ENCODE measurements at regions not wholly inside any gene's neighbourhood (a gene's known extent, or its start where the extent isn't known, plus 50 kb on each side); places are given as distances from the start of the nearest gene placed in this dataset.
"Not testable (repeated sequence)": the region's sequence is repeated elsewhere in the genome, so short reads cannot be mapped to it uniquely, and the experiment has no call there.

DNA sequence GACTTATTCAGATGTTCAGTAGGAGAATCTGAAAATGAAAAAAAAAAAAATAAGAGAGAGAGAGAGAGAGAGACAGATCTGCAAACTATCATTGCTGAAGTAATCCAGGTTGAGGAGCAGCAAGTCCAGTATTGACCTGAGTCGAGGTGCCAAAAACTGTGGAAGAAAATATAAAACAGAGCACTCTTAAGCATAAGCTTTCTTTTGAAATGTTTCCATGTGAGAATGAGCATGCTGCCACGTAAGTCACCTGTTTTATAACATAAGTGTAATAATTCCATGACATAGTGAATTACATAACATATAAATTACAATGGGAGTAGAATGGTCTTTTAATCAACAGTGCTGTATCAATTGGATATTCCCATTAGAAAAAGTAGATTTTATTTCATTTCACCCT, 218.2 kb downstream of the BCHE start:
- Histone ChIP-seq H3K27ac (ENCODE audit: low read depth, low read length) (no peak overlapping the region), H3K4me1 (ENCODE audit: insufficient read depth, low read length) (no peaks in the 10 kb centered on the region), H3K4me3 (ENCODE audit: low read length) (no peak overlapping the region), H3K27me3 (ENCODE audit: insufficient read depth, low read length, poor library complexity, severe bottlenecking) (no peaks in the 10 kb centered on the region), H3K36me3 (ENCODE audit: insufficient read depth, low read length) (no peaks in the 10 kb centered on the region), H3K9me3 (ENCODE audit: low read length) (no peaks in the 10 kb centered on the region)
- POLR2A ChIA-PET = no interaction called here
- Mint-ChIP-seq H3K27ac (no peak overlapping the region), H3K4me1 (no peaks in the 10 kb centered on the region), H3K4me3 (no peak overlapping the region), H3K9me3 (peaks cover 5 to 18% (median 14%) of the 10 kb centered on the region in 5 donors), H3K27me3 (no peaks in the 10 kb centered on the region), H3K36me3 (no peaks in the 10 kb centered on the region)
- CTCF ChIA-PET = no interaction called here
- DNase-seq = no peak

DNA sequence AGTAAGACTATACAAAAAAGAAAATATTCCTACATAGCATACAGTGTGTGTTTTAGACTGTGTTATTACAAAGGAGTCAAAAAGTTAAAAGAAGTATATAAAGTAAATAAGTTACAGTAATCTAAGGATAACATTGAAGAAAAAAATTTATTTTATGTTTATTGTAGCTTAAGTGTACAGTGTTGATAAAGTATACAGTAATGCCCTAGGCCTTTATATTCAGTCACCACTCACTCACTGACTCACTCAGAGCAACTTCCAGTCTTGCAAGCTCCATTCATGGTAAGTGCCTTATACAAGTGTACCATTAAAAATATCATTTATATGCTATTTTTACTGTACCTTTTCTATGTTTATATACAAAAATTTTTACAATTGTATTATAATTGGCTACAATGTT, 220.1 kb downstream of the BCHE start:
- Mint-ChIP-seq H3K27me3 (no peaks in the 10 kb centered on the region), H3K9me3 (peaks cover 3 to 24% (median 5%) of the 10 kb centered on the region in 5 donors), H3K4me3 (no peak overlapping the region), H3K4me1 (no peaks in the 10 kb centered on the region), H3K36me3 (no peaks in the 10 kb centered on the region), H3K27ac (no peak overlapping the region)
- no peaks in the 10 kb centered on the region for H3K4me1 ChIP-seq (ENCODE audit: insufficient read depth, low read length)
- H3K27me3 ChIP-seq (ENCODE audit: insufficient read depth, low read length, poor library complexity, severe bottlenecking) = no peaks in the 10 kb centered on the region
- H3K4me3 ChIP-seq (ENCODE audit: low read length) = no peak overlapping the region
- DNase-seq = no peak
- ChIA-PET CTCF (no interaction called here), POLR2A (no interaction called here)
- H3K27ac ChIP-seq (ENCODE audit: low read depth, low read length) = no peak overlapping the region
- H3K9me3 ChIP-seq (ENCODE audit: low read length) = no peaks in the 10 kb centered on the region
- no peaks in the 10 kb centered on the region for H3K36me3 ChIP-seq (ENCODE audit: insufficient read depth, low read length)

DNA sequence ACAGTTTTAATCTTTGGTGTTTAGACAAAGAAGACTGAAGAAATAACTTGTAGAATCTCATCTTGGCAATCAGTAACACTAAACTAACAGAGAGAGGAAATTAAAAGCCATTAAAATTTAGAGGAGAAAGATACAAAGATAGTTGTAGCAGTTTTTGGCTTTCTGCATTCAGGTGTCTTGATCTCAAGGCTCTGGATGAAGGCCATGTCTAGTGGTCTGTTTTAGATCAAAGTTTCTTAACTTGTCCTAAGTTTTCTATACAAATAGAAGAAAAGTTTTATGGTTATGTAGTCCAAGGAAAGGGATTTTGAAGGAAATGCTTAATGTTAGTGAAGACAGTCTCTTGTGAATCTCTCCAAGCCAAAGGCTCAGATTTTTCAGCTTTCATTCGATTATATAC, 222.9 kb downstream of the BCHE start:
- CTCF ChIA-PET = no interaction called here
- Mint-ChIP-seq H3K4me3 (no peak overlapping the region), H3K4me1 (no peaks in the 10 kb centered on the region)

DNA sequence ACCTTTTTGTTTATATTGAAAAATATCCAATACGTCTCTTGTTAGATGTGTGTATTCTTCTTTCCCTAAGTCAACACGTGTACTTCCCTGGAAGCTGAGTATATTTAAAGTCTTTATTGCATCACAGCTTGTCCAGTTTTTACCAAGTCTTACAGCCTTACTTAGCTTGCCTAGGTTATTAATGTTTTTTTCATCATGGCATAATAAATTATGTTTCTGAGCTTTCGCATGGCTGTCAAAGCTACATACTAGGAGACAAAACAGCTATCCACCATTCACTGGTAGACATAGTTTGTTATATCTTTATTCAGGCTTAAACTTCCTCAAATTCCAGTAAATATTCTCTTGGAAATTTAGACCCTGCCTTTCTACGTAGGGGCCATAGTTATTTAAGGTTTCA, 224.2 kb downstream of the BCHE start:
- H3K9me3 Mint-ChIP-seq = peaks cover 3 to 18% (median 6%) of the 10 kb centered on the region in 5 donors
- no peaks in the 10 kb centered on the region for H3K4me1 ChIP-seq (ENCODE audit: insufficient read depth, low read length)
- DNase-seq = no peak
- H3K27me3 ChIP-seq (ENCODE audit: insufficient read depth, low read length, poor library complexity, severe bottlenecking) = no peaks in the 10 kb centered on the region
- ChIA-PET POLR2A (no interaction called here), CTCF (no interaction called here)
- H3K27me3 Mint-ChIP-seq = no peaks in the 10 kb centered on the region
- H3K4me1 Mint-ChIP-seq = no peaks in the 10 kb centered on the region
- H3K4me3 Mint-ChIP-seq = no peak overlapping the region
- no peaks in the 10 kb centered on the region for H3K36me3 Mint-ChIP-seq
- no peaks in the 10 kb centered on the region for H3K36me3 ChIP-seq (ENCODE audit: insufficient read depth, low read length)
- H3K27ac ChIP-seq (ENCODE audit: low read depth, low read length) = no peak overlapping the region
- H3K27ac Mint-ChIP-seq = no peak overlapping the region
- no peak overlapping the region for H3K4me3 ChIP-seq (ENCODE audit: low read length)
- no peaks in the 10 kb centered on the region for H3K9me3 ChIP-seq (ENCODE audit: low read length)

More for the DNA sequence above, 222.9 kb downstream of the BCHE start:
- Mint-ChIP-seq H3K27ac (no peak overlapping the region), H3K36me3 (no peaks in the 10 kb centered on the region), H3K9me3 (peaks cover 3 to 23% (median 7%) of the 10 kb centered on the region in 5 donors), H3K27me3 (no peaks in the 10 kb centered on the region)
- H3K9me3 ChIP-seq (ENCODE audit: low read length) = no peaks in the 10 kb centered on the region
- POLR2A ChIA-PET = no interaction called here
- no peak overlapping the region for H3K27ac ChIP-seq (ENCODE audit: low read depth, low read length)
- no peak for DNase-seq
- H3K27me3 ChIP-seq (ENCODE audit: insufficient read depth, low read length, poor library complexity, severe bottlenecking) = no peaks in the 10 kb centered on the region
- H3K4me1 ChIP-seq (ENCODE audit: insufficient read depth, low read length) = no peaks in the 10 kb centered on the region
- no peak overlapping the region for H3K4me3 ChIP-seq (ENCODE audit: low read length)
- no peaks in the 10 kb centered on the region for H3K36me3 ChIP-seq (ENCODE audit: insufficient read depth, low read length)

DNA sequence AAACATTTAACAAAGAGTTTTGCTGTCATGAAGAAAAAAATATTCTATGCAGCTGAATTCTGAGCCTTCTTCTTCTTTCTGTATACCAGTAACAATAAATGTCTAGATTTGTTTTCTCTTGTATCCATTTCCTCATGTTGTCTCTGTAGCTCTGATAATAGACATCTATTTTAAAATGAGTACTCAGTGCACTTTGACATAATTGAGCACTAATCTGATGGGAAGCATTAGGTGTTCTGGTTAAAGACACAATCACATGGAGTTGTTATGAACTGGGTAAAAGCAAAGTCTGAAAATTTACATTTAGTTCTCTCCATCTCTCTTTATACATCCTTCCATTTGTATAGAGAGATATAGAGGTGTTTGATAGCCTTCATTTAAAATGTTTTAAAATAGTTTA, 230.0 kb downstream of the BCHE start:
- H3K4me3 ChIP-seq (ENCODE audit: low read length) = no peak overlapping the region
- H3K9me3 ChIP-seq (ENCODE audit: low read length) = no peaks in the 10 kb centered on the region
- H3K4me1 ChIP-seq (ENCODE audit: insufficient read depth, low read length) = no peaks in the 10 kb centered on the region
- H3K4me1 Mint-ChIP-seq = no peaks in the 10 kb centered on the region
- H3K36me3 ChIP-seq (ENCODE audit: insufficient read depth, low read length) = no peaks in the 10 kb centered on the region
- peaks cover 0 to 11% (median 4%) of the 10 kb centered on the region in 5 donors for H3K9me3 Mint-ChIP-seq
- no peaks in the 10 kb centered on the region for H3K27me3 ChIP-seq (ENCODE audit: insufficient read depth, low read length, poor library complexity, severe bottlenecking)
- H3K27ac ChIP-seq (ENCODE audit: low read depth, low read length) = no peak overlapping the region
- ChIA-PET POLR2A (no interaction called here), CTCF (no interaction called here)
- no peak overlapping the region for H3K27ac Mint-ChIP-seq
- H3K4me3 Mint-ChIP-seq = no peak overlapping the region
- no peak for DNase-seq
- no peaks in the 10 kb centered on the region for H3K27me3 Mint-ChIP-seq
- H3K36me3 Mint-ChIP-seq = no peaks in the 10 kb centered on the region

DNA sequence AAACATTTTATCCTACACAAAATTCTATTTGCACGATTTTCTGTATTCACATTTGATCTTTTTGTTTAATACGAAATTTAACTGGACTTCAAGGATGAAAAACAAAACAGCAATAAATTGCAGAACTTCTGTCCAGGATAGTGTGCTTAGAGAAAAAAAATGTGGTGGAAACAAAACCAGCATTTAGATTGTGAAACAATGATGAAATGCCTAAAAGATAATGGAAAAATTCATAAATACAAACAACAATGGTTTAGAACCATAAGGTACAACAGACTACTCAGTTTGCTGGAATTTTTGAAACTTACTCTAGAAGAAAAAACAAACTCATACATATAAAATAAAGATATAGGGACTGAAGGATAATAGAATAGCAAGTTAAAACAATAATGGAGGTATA, 234.0 kb downstream of the BCHE start:
- peaks cover 0 to 14% (median 4%) of the 10 kb centered on the region in 5 donors for H3K9me3 Mint-ChIP-seq
- Histone ChIP-seq H3K27ac (ENCODE audit: low read depth, low read length) (no peak overlapping the region), H3K27me3 (ENCODE audit: insufficient read depth, low read length, poor library complexity, severe bottlenecking) (no peaks in the 10 kb centered on the region), H3K9me3 (ENCODE audit: low read length) (no peaks in the 10 kb centered on the region), H3K36me3 (ENCODE audit: insufficient read depth, low read length) (no peaks in the 10 kb centered on the region), H3K4me1 (ENCODE audit: insufficient read depth, low read length) (no peaks in the 10 kb centered on the region), H3K4me3 (ENCODE audit: low read length) (no peak overlapping the region)
- DNase-seq = no peak
- H3K27ac Mint-ChIP-seq = no peak overlapping the region
- H3K27me3 Mint-ChIP-seq = no peaks in the 10 kb centered on the region
- ChIA-PET CTCF (no interaction called here), POLR2A (no interaction called here)
- H3K36me3 Mint-ChIP-seq = no peaks in the 10 kb centered on the region
- H3K4me1 Mint-ChIP-seq = no peaks in the 10 kb centered on the region
- no peak overlapping the region for H3K4me3 Mint-ChIP-seq

DNA sequence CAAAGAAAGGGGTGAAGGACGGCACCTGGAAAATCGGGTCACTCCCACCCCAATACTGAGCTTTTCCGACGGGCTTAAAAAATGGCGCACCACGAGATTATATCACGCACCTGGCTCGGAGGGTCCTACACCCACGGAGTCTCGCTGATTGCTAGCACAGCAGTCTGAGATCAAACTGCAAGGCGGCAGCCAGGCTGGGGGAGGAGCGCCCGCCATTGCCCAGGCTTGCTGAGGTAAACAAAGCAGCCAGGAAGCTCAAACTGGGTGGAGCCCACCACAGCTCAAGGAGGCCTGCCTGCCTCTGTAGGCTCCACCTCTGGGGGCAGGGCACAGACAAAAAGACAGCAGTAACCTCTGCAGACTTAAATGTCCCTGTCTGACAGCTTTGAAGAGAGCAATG, 264.7 kb downstream of the BCHE start:
- H3K27me3 Mint-ChIP-seq; H3K4me1 ChIP-seq (ENCODE audit: insufficient read depth, low read length); H3K4me3 ChIP-seq (ENCODE audit: low read length); H3K4me1 Mint-ChIP-seq; H3K36me3 Mint-ChIP-seq; POLR2A ChIA-PET; H3K27ac ChIP-seq (ENCODE audit: low read depth, low read length); H3K27ac Mint-ChIP-seq; CTCF ChIA-PET; H3K27me3 ChIP-seq (ENCODE audit: insufficient read depth, low read length, poor library complexity, severe bottlenecking); H3K4me3 Mint-ChIP-seq; H3K36me3 ChIP-seq (ENCODE audit: insufficient read depth, low read length); H3K9me3 ChIP-seq (ENCODE audit: low read length): not testable (repeated sequence)
- peaks cover 3 to 12% (median 9%) of the 10 kb centered on the region in 5 donors for H3K9me3 Mint-ChIP-seq
- DNase-seq = peak in 1 of 5 donors; percentile 3

DNA sequence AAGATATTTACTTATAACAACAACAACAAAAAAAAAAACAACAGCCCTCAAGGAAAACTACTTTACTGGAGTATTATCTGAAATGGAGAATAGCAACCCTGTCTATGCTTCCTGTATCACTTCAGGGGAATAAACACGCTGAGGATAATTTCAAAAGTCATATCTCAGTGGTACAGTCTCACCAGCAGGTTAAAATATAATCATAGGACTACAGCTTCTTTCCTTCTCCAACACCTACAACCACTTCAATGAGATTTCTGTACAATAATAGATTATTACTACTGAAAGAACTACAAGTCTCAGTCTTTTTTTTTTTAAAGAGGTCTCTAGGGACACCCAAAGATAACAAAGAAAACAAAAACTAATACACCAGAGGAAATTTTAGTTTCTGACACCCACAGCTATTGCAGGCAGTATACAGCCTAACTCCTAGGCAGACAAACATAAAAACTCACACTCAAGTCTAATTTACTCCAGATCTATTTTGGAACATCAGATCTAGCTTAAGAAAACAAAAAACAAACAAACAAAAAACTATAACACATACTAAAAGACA, 268.2 kb downstream of the BCHE start:
- H3K36me3 Mint-ChIP-seq = no peaks in the 10 kb centered on the region
- peaks cover 5 to 14% (median 10%) of the 10 kb centered on the region in 5 donors for H3K9me3 Mint-ChIP-seq
- no peak for DNase-seq
- Histone ChIP-seq H3K27me3 (ENCODE audit: insufficient read depth, low read length, poor library complexity, severe bottlenecking) (no peaks in the 10 kb centered on the region), H3K36me3 (ENCODE audit: insufficient read depth, low read length) (no peaks in the 10 kb centered on the region), H3K4me3 (ENCODE audit: low read length) (no peak overlapping the region), H3K27ac (ENCODE audit: low read depth, low read length) (no peak overlapping the region), H3K9me3 (ENCODE audit: low read length) (no peaks in the 10 kb centered on the region), H3K4me1 (ENCODE audit: insufficient read depth, low read length) (no peaks in the 10 kb centered on the region)
- H3K4me1 Mint-ChIP-seq = no peaks in the 10 kb centered on the region
- POLR2A ChIA-PET = no interaction called here
- CTCF ChIA-PET = no interaction called here
- no peak overlapping the region for H3K27ac Mint-ChIP-seq
- no peaks in the 10 kb centered on the region for H3K27me3 Mint-ChIP-seq
- H3K4me3 Mint-ChIP-seq = no peak overlapping the region

DNA sequence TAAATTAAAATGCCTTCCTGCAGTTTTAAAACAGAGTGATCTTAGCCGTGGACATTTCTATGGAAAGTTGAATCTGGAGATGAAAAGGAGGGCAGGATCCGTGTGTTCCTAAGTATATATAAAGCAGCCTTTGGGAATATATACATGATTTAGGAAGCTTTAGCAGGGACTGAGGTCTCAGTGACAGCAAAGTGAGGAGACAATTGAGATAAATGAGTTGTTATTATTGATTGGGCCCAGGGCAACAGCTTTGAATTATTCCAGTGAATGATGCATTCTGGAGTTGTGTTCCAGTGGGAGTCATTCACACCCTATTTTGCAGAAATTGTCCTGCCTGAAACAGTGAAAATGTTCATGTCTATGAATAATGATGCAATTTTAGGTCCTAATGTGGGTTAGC, 281.4 kb downstream of the BCHE start:
- Histone ChIP-seq H3K27me3 (ENCODE audit: insufficient read depth, low read length, poor library complexity, severe bottlenecking) (no peaks in the 10 kb centered on the region), H3K9me3 (ENCODE audit: low read length) (no peaks in the 10 kb centered on the region), H3K4me3 (ENCODE audit: low read length) (no peak overlapping the region), H3K27ac (ENCODE audit: low read depth, low read length) (no peak overlapping the region), H3K36me3 (ENCODE audit: insufficient read depth, low read length) (no peaks in the 10 kb centered on the region), H3K4me1 (ENCODE audit: insufficient read depth, low read length) (no peaks in the 10 kb centered on the region)
- POLR2A ChIA-PET = no interaction called here
- no peak for DNase-seq
- no peaks in the 10 kb centered on the region for H3K27me3 Mint-ChIP-seq
- CTCF ChIA-PET = no interaction called here
- H3K27ac Mint-ChIP-seq = no peak overlapping the region
- peaks cover 3 to 18% (median 6%) of the 10 kb centered on the region in 5 donors for H3K9me3 Mint-ChIP-seq
- no peaks in the 10 kb centered on the region for H3K36me3 Mint-ChIP-seq
- no peak overlapping the region for H3K4me3 Mint-ChIP-seq
- H3K4me1 Mint-ChIP-seq = no peaks in the 10 kb centered on the region
